ENCODE measurements at regions not wholly inside any gene's neighbourhood (a gene's known extent, or its start where the extent isn't known, plus 50 kb on each side); places are given as distances from the start of the nearest gene placed in this dataset.

DNA sequence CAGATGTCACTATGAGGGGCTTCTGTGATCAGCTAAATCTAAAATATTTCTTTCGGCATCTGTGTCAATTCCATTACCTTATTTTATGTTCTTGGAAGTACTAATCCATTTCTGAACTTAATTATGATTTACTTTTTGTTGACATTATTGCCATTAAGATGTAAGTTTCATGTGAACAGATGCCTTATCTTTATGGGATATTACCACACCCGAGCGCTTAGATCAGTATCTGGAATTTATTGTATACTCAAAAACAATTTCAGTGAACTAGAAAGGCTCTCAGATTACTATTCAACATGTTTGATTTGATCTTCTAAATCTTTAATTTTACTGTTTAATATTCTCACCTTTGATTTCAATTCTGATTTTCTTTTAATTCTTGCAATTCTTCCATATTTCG is 567.7 kb upstream of the TLE4 start:
- TF ChIP-seq, protein P1, sequence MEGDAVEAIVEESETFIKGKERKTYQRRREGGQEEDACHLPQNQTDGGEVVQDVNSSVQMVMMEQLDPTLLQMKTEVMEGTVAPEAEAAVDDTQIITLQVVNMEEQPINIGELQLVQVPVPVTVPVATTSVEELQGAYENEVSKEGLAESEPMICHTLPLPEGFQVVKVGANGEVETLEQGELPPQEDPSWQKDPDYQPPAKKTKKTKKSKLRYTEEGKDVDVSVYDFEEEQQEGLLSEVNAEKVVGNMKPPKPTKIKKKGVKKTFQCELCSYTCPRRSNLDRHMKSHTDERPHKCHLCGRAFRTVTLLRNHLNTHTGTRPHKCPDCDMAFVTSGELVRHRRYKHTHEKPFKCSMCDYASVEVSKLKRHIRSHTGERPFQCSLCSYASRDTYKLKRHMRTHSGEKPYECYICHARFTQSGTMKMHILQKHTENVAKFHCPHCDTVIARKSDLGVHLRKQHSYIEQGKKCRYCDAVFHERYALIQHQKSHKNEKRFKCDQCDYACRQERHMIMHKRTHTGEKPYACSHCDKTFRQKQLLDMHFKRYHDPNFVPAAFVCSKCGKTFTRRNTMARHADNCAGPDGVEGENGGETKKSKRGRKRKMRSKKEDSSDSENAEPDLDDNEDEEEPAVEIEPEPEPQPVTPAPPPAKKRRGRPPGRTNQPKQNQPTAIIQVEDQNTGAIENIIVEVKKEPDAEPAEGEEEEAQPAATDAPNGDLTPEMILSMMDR (IDR thresholded peaks at IDR 0.05) = no peak
- TF ChIP-seq POLR2A (IDR thresholded peaks at IDR 0.05) = no peak
